Activated CD8-positive, alpha-beta T cell treated with anti-CD3 and anti-CD28 coated beads, Interleukin-2, amount 10 ng/mL, durations not matched to agents 7 days and 5 days (primary cell): ENCODE measurements at regions not wholly inside any gene's neighbourhood (a gene's known extent, or its start where the extent isn't known, plus 50 kb on each side); places are given as distances from the start of the nearest gene placed in this dataset.

ENCODE experiments used
- ATAC-seq: fragments of 150-1000 bp; cut with Tn5 transposase; one replicate; pipeline ENCODE4 v1.10.0; 2021; ENCODE audit warnings: moderate library complexity
- CTCF ChIA-PET: fragments of 350-600 bp; sonication (Branson Sonifier 250); formaldehyde crosslinking; loops from one replicate; lab custom pipeline; 2021; ENCODE audit warnings: antibody characterized with exemption; lab: Charles Lee
- POLR2A ChIA-PET: fragments of 350-600 bp; sonication (Branson Sonifier 250); formaldehyde crosslinking; loops from one replicate; lab custom pipeline; 2021; ENCODE audit warnings: antibody characterized with exemption; lab: Charles Lee
- DNase-seq: peaks from one replicate; pipeline ENCODE4 v3.0.0-alpha.2; 2020
- H3K27ac Mint-ChIP-seq: one replicate; pipeline ENCODE4 v1.8.0; 2021; ENCODE audit warnings: mild to moderate bottlenecking, mixed read lengths
- H3K27me3 Mint-ChIP-seq: one replicate; pipeline ENCODE4 v1.8.0; 2021; ENCODE audit warnings: low read depth, mixed read lengths
- H3K36me3 Mint-ChIP-seq: one replicate; pipeline ENCODE4 v1.8.0; 2021; ENCODE audit warnings: low read depth, mixed read lengths
- H3K4me1 Mint-ChIP-seq: one replicate; pipeline ENCODE4 v1.8.0; 2021; ENCODE audit warnings: low read depth, mixed read lengths
- H3K4me3 Mint-ChIP-seq: one replicate; pipeline ENCODE4 v1.8.0; 2021; ENCODE audit warnings: mild to moderate bottlenecking, mixed read lengths
- H3K9me3 Mint-ChIP-seq: one replicate; pipeline ENCODE4 v1.8.0; 2022; ENCODE audit warnings: mixed read lengths; ENCODE audit not compliant: insufficient read depth

DNA sequence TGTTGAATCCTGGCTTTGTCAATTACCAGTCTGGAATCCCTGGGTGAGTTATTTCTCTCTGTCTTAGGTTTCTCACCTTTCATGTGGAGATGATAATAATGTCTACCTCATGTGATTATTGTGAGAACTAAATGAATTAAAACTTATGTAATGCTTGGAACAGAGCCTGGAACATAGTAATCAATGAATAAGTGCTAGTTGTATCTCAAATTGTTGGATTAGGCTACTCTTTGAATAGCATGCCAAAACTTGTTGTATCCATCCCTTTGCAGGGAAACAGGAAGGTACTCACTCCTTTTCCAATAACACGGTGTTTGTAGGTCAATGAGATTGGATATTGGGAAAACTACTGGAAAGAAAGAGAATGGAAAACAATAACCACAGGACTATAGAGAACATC is 796.6 kb upstream of the ZEB2 start:
- Mint-ChIP-seq H3K4me1 (no peaks in the 10 kb centered on the region), H3K36me3 (no peaks in the 10 kb centered on the region), H3K4me3 (no peak overlapping the region), H3K27ac (no peak overlapping the region), H3K9me3 (no peaks in the 10 kb centered on the region), H3K27me3 (peaks cover 16% of the 10 kb centered on the region)
- DNase-seq (no peak), ATAC-seq (no peak)
- ChIA-PET CTCF (no interaction called here), POLR2A (no interaction called here)

DNA sequence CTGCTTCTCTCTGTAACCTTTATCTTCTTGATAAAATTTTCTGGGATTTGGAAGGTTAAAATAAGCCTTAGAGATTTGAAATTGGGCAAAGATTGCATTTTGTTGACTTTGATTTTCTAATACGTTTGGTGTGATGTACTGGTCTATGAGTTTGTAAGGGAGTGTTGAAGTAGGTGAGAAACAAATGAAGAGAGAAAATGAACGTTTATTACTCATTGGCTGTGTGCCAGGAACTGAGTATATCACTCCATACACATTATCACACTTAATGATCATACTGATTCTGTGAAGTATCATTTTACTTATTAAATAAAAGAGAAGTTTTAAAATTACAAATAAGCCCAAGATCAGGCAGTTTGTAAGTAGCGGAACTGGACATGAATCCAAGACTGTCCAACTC is 795.1 kb upstream of the ZEB2 start:
- Mint-ChIP-seq H3K27ac (no peak overlapping the region), H3K4me1 (no peaks in the 10 kb centered on the region), H3K27me3 (peaks cover 13% of the 10 kb centered on the region), H3K4me3 (no peak overlapping the region), H3K36me3 (no peaks in the 10 kb centered on the region), H3K9me3 (no peaks in the 10 kb centered on the region)
- no peak for DNase-seq
- ChIA-PET POLR2A (no interaction called here), CTCF (no interaction called here)
- no peak for ATAC-seq

GRCh38 chr2:145314119-145314633 is 794.3 kb upstream of the ZEB2 start:
- DNase-seq = no peak
- Mint-ChIP-seq H3K4me3 (no peak overlapping the region), H3K36me3 (no peaks in the 10 kb centered on the region), H3K4me1 (no peaks in the 10 kb centered on the region), H3K27ac (no peak overlapping the region), H3K9me3 (no peaks in the 10 kb centered on the region), H3K27me3 (peaks cover 14% of the 10 kb centered on the region)
- CTCF ChIA-PET = no interaction called here
- POLR2A ChIA-PET = no interaction called here
- no peak for ATAC-seq

- Mint-ChIP-seq H3K27me3 (peaks cover 11% of the 10 kb centered on the region), H3K4me1 (no peaks in the 10 kb centered on the region), H3K9me3 (no peaks in the 10 kb centered on the region), H3K27ac (no peak overlapping the region), H3K36me3 (no peaks in the 10 kb centered on the region), H3K4me3 (no peak overlapping the region)
- DNase-seq (no peak), ATAC-seq (no peak)
- ChIA-PET POLR2A (no interaction called here), CTCF (no interaction called here)
Observed at GRCh38 chr2:145305889-145306288, 786.0 kb upstream of the ZEB2 start.

- Mint-ChIP-seq H3K27me3 (peaks cover 9% of the 10 kb centered on the region), H3K27ac (no peak overlapping the region), H3K36me3 (no peaks in the 10 kb centered on the region), H3K4me3 (no peak overlapping the region), H3K4me1 (no peaks in the 10 kb centered on the region), H3K9me3 (no peaks in the 10 kb centered on the region)
- ATAC-seq (no peak), DNase-seq (no peak)
- POLR2A ChIA-PET = no interaction called here
- CTCF ChIA-PET = no interaction called here
Observed at GRCh38 chr2:145304501-145304900, 784.6 kb upstream of the ZEB2 start.

DNA sequence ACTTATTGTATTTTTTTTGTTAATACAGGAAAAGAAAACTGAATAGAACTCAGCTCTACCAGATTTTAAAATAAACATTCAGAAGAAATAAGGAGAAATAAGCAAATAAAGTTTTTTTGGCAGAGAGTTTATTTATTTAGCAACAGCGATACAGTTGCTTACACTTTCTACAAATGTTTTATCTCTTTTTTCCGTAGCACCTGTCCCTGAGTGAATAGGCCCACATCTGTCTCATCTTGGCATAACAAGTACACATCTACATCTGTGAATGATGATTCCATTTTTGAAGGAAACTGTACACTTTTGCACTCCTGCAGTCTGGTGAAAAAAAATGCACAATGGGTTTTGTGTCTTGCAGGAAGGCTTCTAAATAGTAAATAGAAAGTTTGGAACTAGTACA is 783.6 kb upstream of the ZEB2 start:
- POLR2A ChIA-PET = no interaction called here

DNA sequence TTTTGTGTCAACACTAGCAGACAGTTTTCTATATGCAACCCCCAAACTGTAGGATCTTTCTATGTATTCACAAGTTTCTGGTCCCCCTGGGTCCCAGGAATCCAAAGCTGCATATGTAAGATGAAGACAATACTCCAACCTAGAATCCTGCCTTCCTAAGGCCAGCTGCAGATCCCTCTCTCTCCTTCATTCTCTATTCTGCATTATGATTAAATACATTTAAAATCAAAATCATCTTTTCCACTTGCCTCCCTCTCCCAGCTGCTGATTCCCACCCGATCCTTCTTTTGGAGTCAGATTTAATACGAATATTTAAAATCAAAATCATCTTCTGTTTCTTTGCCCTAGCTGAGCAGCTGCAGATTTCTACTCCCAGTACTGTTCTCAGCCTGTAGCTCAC is 783.0 kb upstream of the ZEB2 start:
- ChIA-PET POLR2A (no interaction called here), CTCF (no interaction called here)
- ATAC-seq (no peak), DNase-seq (no peak)
- Mint-ChIP-seq H3K36me3 (no peaks in the 10 kb centered on the region), H3K4me3 (no peak overlapping the region), H3K9me3 (no peaks in the 10 kb centered on the region), H3K4me1 (no peaks in the 10 kb centered on the region), H3K27me3 (peaks cover 17% of the 10 kb centered on the region), H3K27ac (no peak overlapping the region)

More for the DNA sequence above, 783.6 kb upstream of the ZEB2 start:
- DNase-seq (no peak), ATAC-seq (no peak)
- no peaks in the 10 kb centered on the region for H3K36me3 Mint-ChIP-seq
- no peaks in the 10 kb centered on the region for H3K9me3 Mint-ChIP-seq
- no peak overlapping the region for H3K27ac Mint-ChIP-seq
- no peak overlapping the region for H3K4me3 Mint-ChIP-seq
- peaks cover 13% of the 10 kb centered on the region for H3K27me3 Mint-ChIP-seq
- CTCF ChIA-PET = no interaction called here
- H3K4me1 Mint-ChIP-seq = no peaks in the 10 kb centered on the region

- H3K4me1 Mint-ChIP-seq = no peaks in the 10 kb centered on the region
Observed at GRCh38 chr2:145302451-145302850, 782.5 kb upstream of the ZEB2 start.

GRCh38 chr2:145299368-145299767 is 779.4 kb upstream of the ZEB2 start:
- H3K27me3 Mint-ChIP-seq = peaks cover 19% of the 10 kb centered on the region
- H3K36me3 Mint-ChIP-seq = no peaks in the 10 kb centered on the region

More at GRCh38 chr2:145302451-145302850, 782.5 kb upstream of the ZEB2 start:
- H3K9me3 Mint-ChIP-seq = no peaks in the 10 kb centered on the region
- H3K4me3 Mint-ChIP-seq = no peak overlapping the region
- H3K36me3 Mint-ChIP-seq = no peaks in the 10 kb centered on the region
- H3K27me3 Mint-ChIP-seq = peaks cover 19% of the 10 kb centered on the region
- CTCF ChIA-PET = no interaction called here
- POLR2A ChIA-PET = no interaction called here
- H3K27ac Mint-ChIP-seq = no peak overlapping the region
- DNase-seq = no peak
- no peak for ATAC-seq

GRCh38 chr2:145292166-145292565 is 772.2 kb upstream of the ZEB2 start:
- CTCF ChIA-PET = no interaction called here
- ATAC-seq (no peak), DNase-seq (no peak)
- H3K4me3 Mint-ChIP-seq = no peak overlapping the region
- no peaks in the 10 kb centered on the region for H3K36me3 Mint-ChIP-seq
- peaks cover 22% of the 10 kb centered on the region for H3K27me3 Mint-ChIP-seq
- no peak overlapping the region for H3K27ac Mint-ChIP-seq
- H3K4me1 Mint-ChIP-seq = no peaks in the 10 kb centered on the region
- POLR2A ChIA-PET = no interaction called here
- H3K9me3 Mint-ChIP-seq = no peaks in the 10 kb centered on the region

More at GRCh38 chr2:145299368-145299767, 779.4 kb upstream of the ZEB2 start:
- no peak for ATAC-seq
- ChIA-PET POLR2A (no interaction called here), CTCF (no interaction called here)
- Mint-ChIP-seq H3K4me1 (no peaks in the 10 kb centered on the region), H3K27ac (no peak overlapping the region), H3K9me3 (no peaks in the 10 kb centered on the region), H3K4me3 (no peak overlapping the region)
- no peak for DNase-seq

DNA sequence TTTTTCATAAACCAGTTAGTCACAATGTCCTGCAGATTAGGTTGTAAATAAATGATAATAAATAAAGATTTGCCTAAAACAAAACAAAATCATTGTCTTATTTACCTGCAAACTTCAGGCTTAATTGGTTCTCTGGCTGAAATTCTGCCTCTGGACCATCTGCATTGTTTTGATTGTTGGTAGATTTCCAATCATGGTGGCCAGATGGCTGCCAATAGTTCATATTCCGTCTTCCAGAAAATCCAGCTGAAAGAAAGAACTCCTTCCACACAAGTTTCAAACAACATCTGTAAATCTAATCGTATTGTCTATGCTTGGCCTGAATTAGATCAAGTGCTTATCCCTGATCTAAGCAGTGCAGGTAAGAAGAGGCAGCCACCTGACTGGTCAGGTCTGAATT is 771.1 kb upstream of the ZEB2 start:
- ChIA-PET POLR2A (no interaction called here), CTCF (no interaction called here)
- Mint-ChIP-seq H3K4me1 (no peaks in the 10 kb centered on the region), H3K9me3 (no peaks in the 10 kb centered on the region), H3K4me3 (no peak overlapping the region), H3K36me3 (no peaks in the 10 kb centered on the region), H3K27me3 (peaks cover 22% of the 10 kb centered on the region), H3K27ac (no peak overlapping the region)
- ATAC-seq = no peak
- DNase-seq = no peak

DNA sequence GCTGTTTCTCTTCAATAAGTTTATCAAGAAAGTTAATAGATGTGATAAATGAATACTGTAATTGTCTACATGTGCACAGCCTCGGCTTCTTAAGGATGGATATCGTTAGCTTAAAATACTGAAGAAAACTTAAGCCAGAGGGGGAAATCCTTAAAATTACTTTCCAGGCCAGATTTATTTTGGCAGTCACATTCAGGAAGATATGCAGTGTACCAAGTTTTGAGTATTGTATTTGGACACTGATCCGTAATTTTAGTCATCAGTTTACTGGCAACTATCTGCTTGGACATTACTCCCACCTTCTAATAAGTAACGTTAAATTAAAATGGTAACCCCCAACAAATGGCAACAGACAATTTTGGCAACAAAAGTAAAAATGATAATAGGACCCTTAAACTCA is 770.0 kb upstream of the ZEB2 start:
- no peak for DNase-seq
- Mint-ChIP-seq H3K4me3 (no peak overlapping the region), H3K27ac (no peak overlapping the region), H3K27me3 (peaks cover 22% of the 10 kb centered on the region), H3K4me1 (no peaks in the 10 kb centered on the region), H3K36me3 (no peaks in the 10 kb centered on the region), H3K9me3 (no peaks in the 10 kb centered on the region)
- ChIA-PET CTCF (no interaction called here), POLR2A (no interaction called here)
- no peak for ATAC-seq
